Fibroblast of pulmonary artery (primary cell): ENCODE measurements at regions not wholly inside any gene's neighbourhood (a gene's known extent, or its start where the extent isn't known, plus 50 kb on each side); places are given as distances from the start of the nearest gene placed in this dataset.

Experiments used
- DNase-seq: peaks from one replicate; pipeline ENCODE4 v3.0.0-alpha.2; 2010; ENCODE audit warnings: low read depth
- H3K4me3 ChIP-seq: replicated peaks from 2 replicates; pipeline ENCODE4 v1.5.1; 2011; ENCODE audit warnings: low read depth, mild to moderate bottlenecking, control low read depth, low read length, moderate library complexity
- CTCF ChIP-seq: IDR thresholded peaks from 2 replicates; pipeline ENCODE4 v1.5.1; 2011; ENCODE audit warnings: mild to moderate bottlenecking, control low read depth, low read length, inconsistent platforms; ENCODE audit errors: missing control alignments

GRCh38 chr10:50999163-50999562 is 75.1 kb upstream of the PRKG1 start:
- no peak overlapping the region for H3K4me3 ChIP-seq
- DNase-seq, result no peak
- no peak for TF ChIP-seq CTCF

GRCh38 chr10:51000164-51000563 is 74.1 kb upstream of the PRKG1 start:
- DNase-seq, result peak; percentile 94
- TF ChIP-seq CTCF, result no peak
- no peak overlapping the region for H3K4me3 ChIP-seq

- H3K4me3 ChIP-seq, result no peak overlapping the region
- peak; percentile 50 for DNase-seq
- no peak for TF ChIP-seq CTCF
Measured at GRCh38 chr10:51000976-51001375, 73.3 kb upstream of the PRKG1 start.

DNA sequence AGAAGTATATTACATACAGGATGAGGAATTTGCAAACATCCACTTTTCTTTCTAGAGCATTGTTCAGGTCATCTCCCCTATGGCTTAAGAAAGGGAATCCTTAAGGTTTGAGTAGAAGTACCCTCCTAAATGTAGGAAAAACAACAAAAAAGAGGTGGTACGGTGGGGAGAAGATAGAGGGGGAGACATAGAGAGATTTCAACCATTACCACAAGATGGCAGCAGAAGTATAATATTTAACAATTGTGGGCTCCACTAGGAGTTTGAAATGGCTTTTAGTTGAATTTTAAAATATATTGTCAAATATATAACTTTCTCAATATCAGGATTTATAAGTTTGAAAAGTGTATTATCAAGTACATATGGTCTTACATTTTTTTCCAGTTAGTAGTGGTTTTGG is 72.7 kb upstream of the PRKG1 start:
- TF ChIP-seq CTCF, result peak; percentile 59
- peak; percentile 58 for DNase-seq
- no peak overlapping the region for H3K4me3 ChIP-seq

DNA sequence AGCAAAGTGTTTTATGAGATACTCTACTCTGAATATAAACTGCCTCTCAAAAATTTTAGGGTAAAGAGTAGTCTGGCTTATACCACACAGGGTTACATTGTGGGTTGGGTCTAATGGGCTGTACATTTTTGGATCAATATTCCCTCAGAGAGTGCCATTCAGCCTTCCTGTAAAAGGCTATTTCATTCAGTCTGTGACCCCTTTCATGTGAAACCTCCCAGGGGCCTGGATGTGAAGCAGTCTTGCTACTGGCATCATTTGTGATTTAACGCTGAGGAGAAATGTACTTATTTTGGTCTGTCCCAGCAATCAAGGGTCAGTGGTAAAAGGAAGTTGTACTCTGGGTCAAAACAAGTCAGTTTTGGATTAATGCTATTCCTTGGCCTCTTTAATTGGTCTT is 71.8 kb upstream of the PRKG1 start:
- no peak for TF ChIP-seq CTCF
- no peak for DNase-seq
- H3K4me3 ChIP-seq, result no peak overlapping the region

DNA sequence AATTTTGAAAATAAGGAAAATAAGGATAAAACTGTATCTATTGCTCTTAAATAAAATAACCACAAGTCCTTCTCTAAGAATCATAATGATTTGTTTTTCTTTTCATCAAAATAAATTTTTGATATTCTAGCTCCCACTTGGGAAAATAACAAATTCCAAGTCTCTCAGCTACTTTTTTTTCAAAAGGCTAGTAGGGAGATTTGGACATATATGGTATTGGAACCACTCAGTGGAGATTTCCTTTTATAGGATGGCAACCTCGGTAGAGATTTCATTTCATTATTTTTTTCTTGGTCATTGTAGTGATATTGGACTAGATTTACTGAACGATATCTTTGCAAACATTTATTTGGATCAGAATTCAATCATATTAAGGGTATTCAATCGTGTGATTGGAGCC is 69.5 kb upstream of the PRKG1 start:
- DNase-seq, result no peak
- H3K4me3 ChIP-seq, result no peak overlapping the region
- no peak for TF ChIP-seq CTCF

DNA sequence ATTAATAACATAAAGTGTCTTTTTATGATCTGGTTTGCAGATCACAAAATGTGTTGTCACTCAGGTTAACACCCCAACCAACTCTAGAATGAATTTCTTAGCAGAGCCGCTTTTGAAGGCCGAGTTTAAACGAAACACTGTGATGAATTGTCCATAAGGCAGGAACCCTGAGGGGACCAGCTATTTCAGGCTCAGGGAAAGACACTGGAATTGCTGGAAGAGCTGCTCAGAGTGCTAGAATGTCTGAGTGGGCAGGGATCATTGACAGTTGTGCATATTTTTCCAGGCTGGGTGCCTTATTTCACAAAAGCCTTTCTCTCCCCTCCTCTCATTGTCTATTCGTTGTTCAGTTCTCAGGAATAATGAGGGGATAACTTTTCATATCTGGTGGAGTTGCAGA is 68.7 kb upstream of the PRKG1 start:
- no peak overlapping the region for H3K4me3 ChIP-seq
- no peak for TF ChIP-seq CTCF
- DNase-seq, result no peak
